BJ (cell line): ENCODE measurements at regions not wholly inside any gene's neighbourhood (a gene's known extent, or its start where the extent isn't known, plus 50 kb on each side); places are given as distances from the start of the nearest gene placed in this dataset.

Experiments used
- CTCF ChIA-PET: fragments of 350-600 bp; formaldehyde crosslinking; extraction: SDS; loops from one replicate; lab custom pipeline; 2021; ENCODE audit warnings: antibody characterized with exemption, inconsistent platforms; lab: Yijun Ruan, JAX
- POLR2A ChIA-PET: fragments of 300-600 bp; sonication (Branson Sonifier 250); formaldehyde crosslinking; extraction: SDS; loops from one replicate; lab custom pipeline; 2021; ENCODE audit warnings: antibody characterized with exemption; lab: Charles Lee
- DNase-seq: peaks from one replicate; pipeline ENCODE4 v3.0.0-alpha.2; 2011; ENCODE audit warnings: low read depth
- H3K27me3 ChIP-seq: 2 replicates; pipeline ENCODE4 v1.6.0; 2011; ENCODE audit warnings: low read length; ENCODE audit not compliant: control insufficient read depth, insufficient read depth
- H3K36me3 ChIP-seq: 2 replicates; pipeline ENCODE4 v1.5.1; 2011; ENCODE audit warnings: low read length; ENCODE audit not compliant: control insufficient read depth, insufficient read depth
- H3K4me3 ChIP-seq: 2 replicates; pipeline ENCODE4 v1.5.1; 2011; ENCODE audit warnings: low read depth, mild to moderate bottlenecking, control low read depth, low read length
- TF ChIP-seq, protein P1 (sequence below): IDR thresholded peaks from 2 replicates; pipeline ENCODE4 v1.5.1; 2011; ENCODE audit warnings: low read depth, mild to moderate bottlenecking, control low read depth, inconsistent platforms, low read length, moderate library complexity; ENCODE audit not compliant: insufficient read depth

DNA sequence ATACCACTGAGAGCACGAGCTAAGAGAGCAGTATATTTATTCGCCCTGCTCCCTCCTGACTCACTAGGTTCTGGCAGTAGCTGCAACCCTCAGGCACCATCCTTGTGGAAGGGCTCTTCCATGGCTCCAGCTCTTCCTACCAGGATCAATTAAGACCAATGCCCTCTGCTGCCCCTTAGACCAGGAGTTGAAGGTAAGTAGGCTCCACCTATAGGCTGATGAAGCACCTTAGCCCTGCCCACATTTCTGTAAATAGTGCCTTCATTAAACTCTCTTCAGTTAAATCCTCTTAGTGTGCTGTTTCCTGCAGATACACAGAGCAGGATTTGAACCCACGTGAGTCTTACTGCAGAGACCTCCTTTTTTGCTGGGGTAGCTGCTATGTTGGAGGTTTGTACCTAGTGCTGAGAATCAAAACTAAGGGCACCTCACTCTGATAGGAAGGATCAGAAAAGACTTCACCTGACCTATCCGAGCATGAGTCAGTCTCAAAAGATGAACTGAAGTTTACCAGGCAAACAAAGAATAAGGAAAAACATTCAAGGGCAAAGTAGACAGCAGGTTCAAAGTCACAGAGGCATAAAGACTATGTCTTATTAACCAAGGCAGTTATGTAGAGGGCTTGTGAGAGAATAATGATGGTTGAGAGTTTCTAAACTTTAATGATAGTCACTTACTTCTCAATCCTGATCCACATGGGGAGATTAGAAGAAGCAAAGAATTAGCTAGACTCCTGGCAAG, 56.9 kb upstream of the BEND6 start:
- CTCF ChIA-PET: interaction anchor here (0.8 to 1.3 kb wide), 3 partner anchors 26 to 418 kb away, joined by 3 read pairs; partner anchors contain the start of gene BEND6

DNA sequence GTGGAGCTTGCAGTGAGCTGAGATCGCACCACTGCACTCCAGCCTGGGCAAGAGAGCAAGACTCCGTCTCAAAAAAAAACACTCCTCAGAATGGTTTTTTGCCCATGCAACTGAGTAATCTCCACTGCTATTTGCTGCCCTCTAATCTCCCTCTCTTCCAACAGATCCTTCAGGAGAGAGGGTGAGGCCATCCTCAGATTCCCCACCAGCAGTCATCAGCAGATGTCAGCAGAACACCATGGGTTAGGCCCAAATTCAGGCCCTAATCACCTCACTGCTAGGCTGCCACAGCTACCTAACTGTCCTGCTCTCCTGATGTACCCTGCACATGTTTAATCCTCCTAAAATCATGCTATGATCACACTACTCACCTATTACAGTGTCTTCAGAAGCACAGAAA, 63.2 kb upstream of the BEND6 start:
- Histone ChIP-seq H3K36me3 (no peaks in the 10 kb centered on the region), H3K27me3 (no peaks in the 10 kb centered on the region), H3K4me3 (no peak overlapping the region)
- DNase-seq: no peak
- TF ChIP-seq, protein P1, sequence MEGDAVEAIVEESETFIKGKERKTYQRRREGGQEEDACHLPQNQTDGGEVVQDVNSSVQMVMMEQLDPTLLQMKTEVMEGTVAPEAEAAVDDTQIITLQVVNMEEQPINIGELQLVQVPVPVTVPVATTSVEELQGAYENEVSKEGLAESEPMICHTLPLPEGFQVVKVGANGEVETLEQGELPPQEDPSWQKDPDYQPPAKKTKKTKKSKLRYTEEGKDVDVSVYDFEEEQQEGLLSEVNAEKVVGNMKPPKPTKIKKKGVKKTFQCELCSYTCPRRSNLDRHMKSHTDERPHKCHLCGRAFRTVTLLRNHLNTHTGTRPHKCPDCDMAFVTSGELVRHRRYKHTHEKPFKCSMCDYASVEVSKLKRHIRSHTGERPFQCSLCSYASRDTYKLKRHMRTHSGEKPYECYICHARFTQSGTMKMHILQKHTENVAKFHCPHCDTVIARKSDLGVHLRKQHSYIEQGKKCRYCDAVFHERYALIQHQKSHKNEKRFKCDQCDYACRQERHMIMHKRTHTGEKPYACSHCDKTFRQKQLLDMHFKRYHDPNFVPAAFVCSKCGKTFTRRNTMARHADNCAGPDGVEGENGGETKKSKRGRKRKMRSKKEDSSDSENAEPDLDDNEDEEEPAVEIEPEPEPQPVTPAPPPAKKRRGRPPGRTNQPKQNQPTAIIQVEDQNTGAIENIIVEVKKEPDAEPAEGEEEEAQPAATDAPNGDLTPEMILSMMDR: 0 out of 2 replicates have a peak, but pooled peaks have one; percentile 9
- CTCF ChIA-PET: interaction anchor here (0.7 to 2.2 kb wide), 8 partner anchors 12 to 425 kb away, joined by 3 to 12 read pairs (median 4); partner anchors contain the start of genes BEND6 and PRIM2
- POLR2A ChIA-PET: interaction anchor here (0.6 kb wide), 1 partner anchor 39 kb away, joined by 4 read pairs; no protein-coding TSS in a partner anchor

More for the DNA sequence above, 56.9 kb upstream of the BEND6 start:
- Histone ChIP-seq H3K36me3 (peaks cover 3% of the 10 kb centered on the region), H3K27me3 (no peaks in the 10 kb centered on the region), H3K4me3 (no peak overlapping the region)
- DNase-seq: no peak
- POLR2A ChIA-PET: no interaction called here
- TF ChIP-seq, protein P1: no peak

GRCh38 chr6:56890683-56891429, 64.1 kb upstream of the BEND6 start:
- ChIA-PET POLR2A (interaction anchor here (0.6 kb wide), 1 partner anchor 38 kb away, joined by 4 read pairs; no protein-coding TSS in a partner anchor), CTCF (interaction anchor here (0.8 to 2.2 kb wide), 7 partner anchors 14 to 426 kb away, joined by 3 to 11 read pairs (median 4); partner anchors contain the start of genes BEND6 and PRIM2)
- Histone ChIP-seq H3K4me3 (no peak overlapping the region), H3K27me3 (no peaks in the 10 kb centered on the region), H3K36me3 (no peaks in the 10 kb centered on the region)
- TF ChIP-seq, protein P1: no peak
- DNase-seq: peak; percentile 79

GRCh38 chr6:56890066-56890465, 64.8 kb upstream of the BEND6 start:
- Histone ChIP-seq H3K27me3 (no peaks in the 10 kb centered on the region), H3K36me3 (no peaks in the 10 kb centered on the region), H3K4me3 (no peak overlapping the region)
- ChIA-PET CTCF (interaction anchor here (0.6 to 2.2 kb wide), 8 partner anchors 14 to 427 kb away, joined by 3 to 11 read pairs (median 3); partner anchors contain the start of gene PRIM2), POLR2A (interaction anchor here (0.6 kb wide), 1 partner anchor 241 kb away, joined by 3 read pairs; no protein-coding TSS in a partner anchor)
- no peak for DNase-seq
- TF ChIP-seq, protein P1: no peak

GRCh38 chr6:56889492-56889891, 65.4 kb upstream of the BEND6 start:
- ChIA-PET CTCF (interaction anchor here (0.7 to 2.2 kb wide), 4 partner anchors 14 to 427 kb away, joined by 3 to 11 read pairs (median 6); partner anchors contain the start of gene PRIM2), POLR2A (interaction anchor here (0.6 kb wide), 1 partner anchor 242 kb away, joined by 3 read pairs; no protein-coding TSS in a partner anchor)

More at GRCh38 chr6:56889492-56889891, 65.4 kb upstream of the BEND6 start:
- Histone ChIP-seq H3K27me3 (no peaks in the 10 kb centered on the region), H3K4me3 (no peak overlapping the region), H3K36me3 (no peaks in the 10 kb centered on the region)
- TF ChIP-seq, protein P1: no peak
- no peak for DNase-seq
